ENCODE measurements at regions not wholly inside any gene's neighbourhood (a gene's known extent, or its start where the extent isn't known, plus 50 kb on each side); places are given as distances from the start of the nearest gene placed in this dataset.

DNA sequence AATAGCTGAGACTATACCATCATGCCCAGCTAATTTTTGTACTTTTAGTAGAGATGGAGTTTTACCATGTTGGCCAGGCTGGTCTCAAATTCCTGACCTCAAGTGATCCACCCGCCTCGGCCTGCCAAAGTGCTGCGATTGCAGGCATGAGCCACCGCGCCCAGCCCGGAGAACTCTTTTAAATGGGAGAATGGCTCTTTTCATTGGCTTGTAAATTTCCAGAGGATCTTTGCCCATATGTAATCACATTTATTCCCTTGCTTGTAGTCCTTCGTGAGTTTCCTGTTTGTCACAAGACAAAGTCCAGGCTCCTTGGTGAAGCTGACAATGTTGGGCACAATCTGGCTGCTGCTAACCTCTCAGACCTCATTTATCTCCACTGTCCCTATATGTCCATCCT, 135.1 kb downstream of the CEP57L1 start:
- CTCF ChIA-PET (ENCODE audit: unreplicated experiment), result no interaction called here
- intact Hi-C loops (cut with micrococcal nuclease; ENCODE audit: unreplicated experiment), result no loop called here
- Histone ChIP-seq H3K27ac (ENCODE audit: low read depth, low read length, poor library complexity, severe bottlenecking) (no peak overlapping the region), H3K9me2 (ENCODE audit: insufficient read depth, low read length) (no peaks in the 10 kb centered on the region), H3K9me3 (ENCODE audit: low read length) (no peaks in the 10 kb centered on the region), H3K4me3 (ENCODE audit: low read depth, low read length, poor library complexity, severe bottlenecking) (no peak overlapping the region), H4K20me1 (ENCODE audit: insufficient read depth, low read length) (no peaks in the 10 kb centered on the region), H3K4me2 (ENCODE audit: low read length) (no peak overlapping the region), H2AFZ (ENCODE audit: low read length) (no peak overlapping the region), H3K4me1 (ENCODE audit: insufficient read depth, low read length, poor library complexity, severe bottlenecking) (no peaks in the 10 kb centered on the region), H3K79me2 (ENCODE audit: insufficient read depth, low read depth, low read length) (no peaks in the 10 kb centered on the region), H3K36me3 (ENCODE audit: insufficient read depth, low read length) (no peaks in the 10 kb centered on the region)
- DNase-seq (ENCODE audit: low spot score), result no peak
- no TSS peak for BruUV-seq (replicated peaks)
- POLR2A ChIA-PET, result no interaction called here
- TF ChIP-seq EZH2phosphoT487 (IDR thresholded peaks at IDR 0.05; ENCODE audit: borderline replicate concordance, low read depth, low read length), result no peak
- TF ChIP-seq, protein P1, sequence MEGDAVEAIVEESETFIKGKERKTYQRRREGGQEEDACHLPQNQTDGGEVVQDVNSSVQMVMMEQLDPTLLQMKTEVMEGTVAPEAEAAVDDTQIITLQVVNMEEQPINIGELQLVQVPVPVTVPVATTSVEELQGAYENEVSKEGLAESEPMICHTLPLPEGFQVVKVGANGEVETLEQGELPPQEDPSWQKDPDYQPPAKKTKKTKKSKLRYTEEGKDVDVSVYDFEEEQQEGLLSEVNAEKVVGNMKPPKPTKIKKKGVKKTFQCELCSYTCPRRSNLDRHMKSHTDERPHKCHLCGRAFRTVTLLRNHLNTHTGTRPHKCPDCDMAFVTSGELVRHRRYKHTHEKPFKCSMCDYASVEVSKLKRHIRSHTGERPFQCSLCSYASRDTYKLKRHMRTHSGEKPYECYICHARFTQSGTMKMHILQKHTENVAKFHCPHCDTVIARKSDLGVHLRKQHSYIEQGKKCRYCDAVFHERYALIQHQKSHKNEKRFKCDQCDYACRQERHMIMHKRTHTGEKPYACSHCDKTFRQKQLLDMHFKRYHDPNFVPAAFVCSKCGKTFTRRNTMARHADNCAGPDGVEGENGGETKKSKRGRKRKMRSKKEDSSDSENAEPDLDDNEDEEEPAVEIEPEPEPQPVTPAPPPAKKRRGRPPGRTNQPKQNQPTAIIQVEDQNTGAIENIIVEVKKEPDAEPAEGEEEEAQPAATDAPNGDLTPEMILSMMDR (conservative IDR thresholded peaks at IDR 0.05; ENCODE audit: low read length), result no peak

DNA sequence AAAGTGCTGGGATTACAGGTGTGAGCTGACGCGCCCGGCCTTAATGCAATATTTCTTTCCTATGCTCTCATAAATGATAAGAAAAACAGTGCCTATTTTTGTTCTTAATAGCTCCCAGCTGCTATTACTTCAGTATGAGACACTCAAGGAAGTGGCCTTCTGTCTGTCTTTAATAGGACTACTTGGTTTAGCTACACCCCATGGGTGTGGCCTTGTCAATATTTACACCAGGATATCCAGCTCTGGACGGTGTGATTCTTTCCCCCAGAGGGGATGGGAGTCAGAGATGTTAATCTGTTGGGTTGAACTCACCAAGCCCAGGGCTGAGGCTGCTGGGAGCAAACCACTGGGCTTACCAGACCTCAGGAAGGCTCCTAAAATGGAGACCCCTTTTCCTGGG, 134.2 kb downstream of the CEP57L1 start:
- Histone ChIP-seq H2AFZ (ENCODE audit: low read length) (no peak overlapping the region), H3K27ac (ENCODE audit: low read depth, low read length, poor library complexity, severe bottlenecking) (no peak overlapping the region), H3K4me1 (ENCODE audit: insufficient read depth, low read length, poor library complexity, severe bottlenecking) (no peaks in the 10 kb centered on the region), H3K9me3 (ENCODE audit: low read length) (no peaks in the 10 kb centered on the region), H4K20me1 (ENCODE audit: insufficient read depth, low read length) (no peaks in the 10 kb centered on the region), H3K79me2 (ENCODE audit: insufficient read depth, low read depth, low read length) (no peaks in the 10 kb centered on the region), H3K4me2 (ENCODE audit: low read length) (no peak overlapping the region), H3K9me2 (ENCODE audit: insufficient read depth, low read length) (no peaks in the 10 kb centered on the region), H3K4me3 (ENCODE audit: low read depth, low read length, poor library complexity, severe bottlenecking) (no peak overlapping the region), H3K36me3 (ENCODE audit: insufficient read depth, low read length) (no peaks in the 10 kb centered on the region)
- BruUV-seq (replicated peaks), result no TSS peak
- DNase-seq (ENCODE audit: low spot score), result no peak
- CTCF ChIA-PET (ENCODE audit: unreplicated experiment), result no interaction called here
- TF ChIP-seq, protein P1 (conservative IDR thresholded peaks at IDR 0.05; ENCODE audit: low read length), result no peak
- no peak for TF ChIP-seq EZH2phosphoT487 (IDR thresholded peaks at IDR 0.05; ENCODE audit: borderline replicate concordance, low read depth, low read length)
- POLR2A ChIA-PET, result no interaction called here
- intact Hi-C loops (cut with micrococcal nuclease; ENCODE audit: unreplicated experiment), result no loop called here

DNA sequence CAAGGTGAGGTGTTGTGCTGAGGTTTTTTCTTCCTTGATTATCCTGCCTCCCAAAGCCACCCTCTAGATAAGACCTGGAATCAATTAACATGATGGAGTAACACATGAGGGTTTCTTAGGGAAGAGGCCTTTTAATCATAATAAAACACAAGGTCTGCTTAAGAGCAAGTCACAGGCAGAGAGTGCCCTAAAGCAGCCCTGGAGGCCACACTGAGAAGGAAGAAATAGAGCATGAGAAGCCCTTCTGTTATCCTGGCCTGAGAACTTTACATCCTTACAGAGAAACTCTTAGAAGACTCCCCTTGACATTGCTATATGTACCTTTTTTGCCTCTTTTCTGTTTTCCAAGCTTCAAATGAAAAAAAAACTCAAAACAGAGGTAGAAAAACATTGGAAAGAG, 132.3 kb downstream of the CEP57L1 start:
- ChIA-PET POLR2A (interaction anchor here (0.6 kb wide), 1 partner anchor 164 kb away, joined by 4 read pairs; no protein-coding TSS in a partner anchor), CTCF (ENCODE audit: unreplicated experiment) (no interaction called here)
- no peak overlapping the region for H3K27ac ChIP-seq (ENCODE audit: low read depth, low read length, poor library complexity, severe bottlenecking)
- no peak overlapping the region for H3K4me2 ChIP-seq (ENCODE audit: low read length)
- BruUV-seq (replicated peaks), result no TSS peak
- H3K9me3 ChIP-seq (ENCODE audit: low read length), result no peaks in the 10 kb centered on the region
- no peak for TF ChIP-seq EZH2phosphoT487 (IDR thresholded peaks at IDR 0.05; ENCODE audit: borderline replicate concordance, low read depth, low read length)
- TF ChIP-seq, protein P1 (conservative IDR thresholded peaks at IDR 0.05; ENCODE audit: low read length), result no peak
- no peak overlapping the region for H2AFZ ChIP-seq (ENCODE audit: low read length)
- intact Hi-C loops (cut with micrococcal nuclease; ENCODE audit: unreplicated experiment), result no loop called here
- no peaks in the 10 kb centered on the region for H3K9me2 ChIP-seq (ENCODE audit: insufficient read depth, low read length)
- H3K4me1 ChIP-seq (ENCODE audit: insufficient read depth, low read length, poor library complexity, severe bottlenecking), result no peaks in the 10 kb centered on the region
- H3K4me3 ChIP-seq (ENCODE audit: low read depth, low read length, poor library complexity, severe bottlenecking), result no peak overlapping the region
- no peaks in the 10 kb centered on the region for H3K79me2 ChIP-seq (ENCODE audit: insufficient read depth, low read depth, low read length)
- DNase-seq (ENCODE audit: low spot score), result no peak
- H3K36me3 ChIP-seq (ENCODE audit: insufficient read depth, low read length), result no peaks in the 10 kb centered on the region
- H4K20me1 ChIP-seq (ENCODE audit: insufficient read depth, low read length), result no peaks in the 10 kb centered on the region
